Skin epidermis (tissue), 12 donors: ENCODE measurements at regions not wholly inside any gene's neighbourhood (a gene's known extent, or its start where the extent isn't known, plus 50 kb on each side); places are given as distances from the start of the nearest gene placed in this dataset.

ENCODE experiments used
- H3K27ac ChIP-seq, 21 experiments: fragments of 200-600 bp; sonication (generic) in 11 of 21; one replicate each; pipeline ENCODE4 v1.5.0; 2020; ENCODE audit warnings: mild to moderate bottlenecking in 3 of 21, inconsistent platforms in 2 of 21, moderate library complexity in 2 of 21
- H3K4me3 ChIP-seq, 7 experiments: fragments of 200-600 bp; sonication (generic) in 2 of 7; one replicate each; pipeline ENCODE4 v1.5.0; 2020; ENCODE audit warnings: inconsistent platforms in 2 of 7, mild to moderate bottlenecking in 2 of 7, moderate library complexity in 1 of 7

- Histone ChIP-seq H3K4me3 (no peak overlapping the region), H3K27ac (peak overlapping the region in 13 of 21 experiments; percentile 0 to 74 (median 41))
These were observed 67.1 kb upstream of the DUSP5 start for GRCh38 chr10:110430340-110431273.

GRCh38 chr10:110431659-110432058 lies 66.0 kb upstream of the DUSP5 start:
- Histone ChIP-seq H3K27ac (peak overlapping the region in 12 of 21 experiments; percentile 0 to 74 (median 39)), H3K4me3 (no peak overlapping the region)

GRCh38 chr10:110432084-110432483 lies 65.6 kb upstream of the DUSP5 start:
- Histone ChIP-seq H3K4me3 (no peak overlapping the region), H3K27ac (peak overlapping the region in 3 of 21 experiments; percentile 0 to 68 (median 13))

GRCh38 chr10:110432814-110433565 lies 64.7 kb upstream of the DUSP5 start:
- no peak overlapping the region for H3K4me3 ChIP-seq
- no peak overlapping the region for H3K27ac ChIP-seq

- no peak overlapping the region for H3K4me3 ChIP-seq
- H3K27ac ChIP-seq, result no peak overlapping the region
These were observed 64.0 kb upstream of the DUSP5 start for GRCh38 chr10:110433740-110434139.

GRCh38 chr10:110434489-110435096 lies 63.1 kb upstream of the DUSP5 start:
- no peak overlapping the region for H3K4me3 ChIP-seq
- no peak overlapping the region for H3K27ac ChIP-seq

GRCh38 chr10:110436554-110437350 lies 61.0 kb upstream of the DUSP5 start:
- H3K27ac ChIP-seq, result no peak overlapping the region
- no peak overlapping the region for H3K4me3 ChIP-seq

- H3K4me3 ChIP-seq, result no peak overlapping the region
These were observed 60.4 kb upstream of the DUSP5 start for GRCh38 chr10:110437351-110437605.

GRCh38 chr10:110437761-110438341 lies 59.9 kb upstream of the DUSP5 start:
- Histone ChIP-seq H3K27ac (no peak overlapping the region), H3K4me3 (no peak overlapping the region)

More at GRCh38 chr10:110437351-110437605, 60.4 kb upstream of the DUSP5 start:
- H3K27ac ChIP-seq, result no peak overlapping the region

- no peak overlapping the region for H3K4me3 ChIP-seq
- no peak overlapping the region for H3K27ac ChIP-seq
These were observed 55.0 kb upstream of the DUSP5 start for GRCh38 chr10:110442746-110443145.

- Histone ChIP-seq H3K27ac (no peak overlapping the region), H3K4me3 (no peak overlapping the region)
These were observed 54.3 kb upstream of the DUSP5 start for GRCh38 chr10:110443239-110444003.

GRCh38 chr10:110444004-110444337 lies 53.7 kb upstream of the DUSP5 start:
- Histone ChIP-seq H3K4me3 (no peak overlapping the region), H3K27ac (no peak overlapping the region)

GRCh38 chr10:110445871-110446270 lies 51.8 kb upstream of the DUSP5 start:
- Histone ChIP-seq H3K27ac (no peak overlapping the region), H3K4me3 (no peak overlapping the region)

GRCh38 chr10:110446277-110446676 lies 51.4 kb upstream of the DUSP5 start:
- peak overlapping the region in 1 of 21 experiments; percentile 56 for H3K27ac ChIP-seq
- H3K4me3 ChIP-seq, result no peak overlapping the region

- Histone ChIP-seq H3K4me3 (no peak overlapping the region), H3K27ac (peak overlapping the region in 3 of 21 experiments; percentile 12 to 60 (median 56))
These were observed 50.6 kb upstream of the DUSP5 start for GRCh38 chr10:110446954-110447608.

- H3K27ac ChIP-seq, result peak overlapping the region in 2 of 21 experiments; percentile 7 to 56
- no peak overlapping the region for H3K4me3 ChIP-seq
These were observed 49.8 kb upstream of the DUSP5 start for GRCh38 chr10:110447886-110448285.
